GM11168 (cell line): ENCODE measurements at regions not wholly inside any gene's neighbourhood (a gene's known extent, or its start where the extent isn't known, plus 50 kb on each side); places are given as distances from the start of the nearest gene placed in this dataset.

Source experiments
- in situ Hi-C: fragments of 300-500 bp; cut with MboI; formaldehyde crosslinking; loops from one replicate; pipeline ENCODE4 v1.12.0; 2022; ENCODE audit warnings: low sequenced_read_pairs; ENCODE audit not compliant: unreplicated experiment

GRCh38 chr11:70921804-70922203 lies 330.6 kb downstream of the SHANK2 start:
- in situ Hi-C loops = no loop called here

DNA sequence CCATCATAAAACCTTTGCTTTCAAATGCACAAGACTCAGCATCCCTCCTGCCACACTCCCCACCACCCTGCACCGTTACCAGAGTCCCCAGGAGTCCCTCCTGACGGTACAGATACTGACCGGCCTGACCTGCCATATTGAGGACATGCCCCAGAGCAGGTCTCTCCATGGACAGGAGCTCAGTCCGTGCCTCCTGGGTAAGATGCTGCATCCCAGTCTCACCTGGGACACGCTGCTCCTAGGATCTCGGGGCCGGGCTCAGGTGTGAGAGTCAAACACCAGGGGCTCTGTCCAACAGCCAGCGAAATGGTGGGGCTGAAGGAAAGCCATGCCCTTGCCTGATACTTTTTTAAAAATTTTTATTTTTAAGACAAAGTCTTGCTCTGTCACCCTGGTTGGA lies 328.3 kb downstream of the SHANK2 start:
- in situ Hi-C loops = no loop called here

DNA sequence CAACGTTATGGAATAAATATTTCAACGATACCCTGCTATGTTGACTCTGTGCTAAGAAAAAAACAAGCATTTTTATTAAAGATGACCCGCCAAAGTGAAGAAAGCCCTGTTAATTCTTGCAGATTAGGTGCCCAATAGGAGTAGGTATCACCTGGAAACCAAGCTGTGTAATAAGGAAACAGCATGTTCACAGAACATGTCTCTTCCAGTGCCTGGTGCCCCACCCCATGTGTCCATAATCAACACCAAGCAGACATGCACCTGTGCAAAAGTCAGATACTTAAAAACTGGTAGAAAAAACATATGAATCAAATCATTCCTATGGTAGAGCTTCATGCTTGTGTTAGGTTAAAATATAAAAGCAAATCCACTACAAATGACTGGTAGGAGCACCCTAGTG lies 327.1 kb downstream of the SHANK2 start:
- in situ Hi-C loops = no loop called here

- in situ Hi-C loops = no loop called here
Measured at GRCh38 chr11:70926543-70927201, 325.7 kb downstream of the SHANK2 start.

GRCh38 chr11:70928854-70929598 lies 323.4 kb downstream of the SHANK2 start:
- in situ Hi-C loops = no loop called here

DNA sequence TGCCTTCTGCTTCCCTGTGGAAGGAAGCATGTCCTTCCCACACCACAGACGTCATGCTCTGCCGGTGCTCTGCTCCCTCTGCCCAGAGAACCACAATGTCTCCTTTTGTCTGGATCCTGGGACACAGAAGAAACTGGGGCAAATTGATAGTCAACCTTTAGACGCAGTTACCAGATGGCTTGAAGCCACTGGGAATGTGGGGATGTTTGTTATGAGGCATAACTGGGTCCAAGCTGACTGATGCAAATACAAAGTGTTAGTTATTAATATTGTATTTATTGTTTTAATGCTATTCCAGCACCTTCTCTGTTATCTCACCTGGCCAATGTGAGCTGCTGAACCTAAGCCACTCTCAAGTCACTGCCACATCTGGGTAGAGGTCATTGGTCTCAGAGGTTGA lies 322.2 kb downstream of the SHANK2 start:
- in situ Hi-C loops = no loop called here

- in situ Hi-C loops = no loop called here
Measured at GRCh38 chr11:70931430-70931829, 320.9 kb downstream of the SHANK2 start.

- in situ Hi-C loops = no loop called here
Measured at GRCh38 chr11:70933981-70934583, 318.3 kb downstream of the SHANK2 start.

GRCh38 chr11:70935006-70935768 lies 317.2 kb downstream of the SHANK2 start:
- in situ Hi-C loops = no loop called here

DNA sequence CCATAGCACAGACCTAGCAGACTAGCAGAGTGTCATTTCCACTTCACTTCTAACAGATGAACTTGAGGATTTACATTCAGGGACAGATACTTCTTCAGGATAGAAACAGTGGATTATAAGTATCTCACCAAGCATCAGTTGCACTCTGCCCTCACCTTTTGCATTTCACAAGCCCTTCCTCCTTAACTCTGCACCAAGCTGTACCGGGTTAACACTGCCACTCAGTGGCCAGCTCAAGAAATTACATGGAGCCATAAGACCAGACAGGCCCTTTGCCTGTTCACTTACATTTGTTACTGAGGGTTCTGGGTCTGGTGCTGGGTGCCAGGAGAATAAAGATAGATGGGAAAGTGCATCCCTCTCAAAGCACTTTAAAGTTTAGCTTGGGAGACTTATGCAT lies 309.8 kb downstream of the SHANK2 start:
- in situ Hi-C loops = no loop called here

DNA sequence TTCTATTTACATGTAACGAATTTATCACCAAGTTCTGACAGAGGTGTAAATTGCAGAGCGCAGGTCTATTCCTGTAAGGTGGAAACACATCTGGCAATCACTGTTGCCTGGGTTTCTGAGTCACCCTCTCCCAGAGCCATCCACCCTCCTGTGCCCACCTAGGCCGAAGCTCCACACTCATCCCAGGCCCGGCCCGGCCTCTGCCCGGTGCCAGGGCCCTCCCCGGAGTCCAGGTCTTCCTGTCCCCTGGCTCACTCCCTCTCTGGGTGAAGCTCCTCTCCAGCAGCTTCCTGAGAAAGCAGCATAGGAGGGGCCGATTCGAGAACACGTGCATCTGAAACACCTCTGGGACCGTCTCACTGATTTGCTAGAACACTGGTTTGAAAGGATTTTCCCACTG lies 308.2 kb downstream of the SHANK2 start:
- in situ Hi-C loops = no loop called here

DNA sequence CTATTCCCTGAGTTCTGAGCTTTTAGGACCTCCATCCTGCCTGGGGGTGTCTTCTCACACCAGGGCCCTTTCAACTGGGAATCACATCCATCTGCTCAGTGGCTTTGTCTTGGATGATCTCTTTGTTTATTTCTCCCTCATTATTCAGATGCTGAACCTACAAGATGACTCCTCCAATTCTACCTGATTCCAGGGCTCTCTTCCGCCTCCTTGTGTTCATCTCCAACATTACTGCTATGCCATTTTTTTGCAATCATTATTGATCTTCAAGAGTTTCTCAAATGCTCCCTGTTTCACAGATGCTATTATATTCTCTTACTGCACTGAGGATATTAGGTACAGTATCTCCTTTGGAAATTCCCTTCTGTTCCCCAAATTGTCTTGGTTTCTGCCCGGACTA lies 307.7 kb downstream of the SHANK2 start:
- in situ Hi-C loops = no loop called here

- in situ Hi-C loops = no loop called here
Measured at GRCh38 chr11:70948398-70948797, 304.0 kb downstream of the SHANK2 start.

GRCh38 chr11:70948855-70949531 lies 303.4 kb downstream of the SHANK2 start:
- in situ Hi-C loops = no loop called here

- in situ Hi-C loops = loop anchor here (5.0 kb wide), 1 partner anchor 106 kb away; no protein-coding TSS in a partner anchor
Measured at GRCh38 chr11:70951139-70951804, 301.1 kb downstream of the SHANK2 start.

DNA sequence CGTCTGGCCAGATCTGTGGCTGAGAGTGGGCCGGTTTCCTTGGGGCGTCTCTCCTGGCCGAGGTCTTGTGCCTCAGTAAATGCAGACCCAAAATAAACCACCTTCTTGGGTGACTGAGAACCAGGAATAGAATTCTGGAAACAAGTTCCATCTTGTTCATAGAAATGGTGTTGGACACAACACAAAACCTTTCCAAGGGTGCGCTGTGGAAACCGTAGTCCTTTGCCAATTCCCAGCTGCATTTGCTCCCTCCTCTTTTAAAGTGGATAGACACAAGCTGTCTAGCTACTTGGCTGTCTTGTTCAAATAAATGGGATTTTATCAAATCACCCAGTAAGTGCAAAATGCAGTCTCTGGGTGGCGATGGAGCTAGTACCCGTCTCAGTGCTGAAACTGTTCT lies 300.2 kb downstream of the SHANK2 start:
- in situ Hi-C loops = loop anchor here (5.0 kb wide), 1 partner anchor 105 kb away; no protein-coding TSS in a partner anchor

GRCh38 chr11:70953720-70954119 lies 298.7 kb downstream of the SHANK2 start:
- in situ Hi-C loops = loop anchor here (5.0 kb wide), 1 partner anchor 104 kb away; no protein-coding TSS in a partner anchor

GRCh38 chr11:70954471-70954870 lies 297.9 kb downstream of the SHANK2 start:
- in situ Hi-C loops = loop anchor here (5.0 kb wide), 1 partner anchor 103 kb away; no protein-coding TSS in a partner anchor
